Loucy (cell line): ENCODE measurements at regions not wholly inside any gene's neighbourhood (a gene's known extent, or its start where the extent isn't known, plus 50 kb on each side); places are given as distances from the start of the nearest gene placed in this dataset.

ENCODE experiments used
- H2AFZ ChIP-seq: fragments of 200-600 bp; sonication (generic); 2 replicates; pipeline ENCODE4 v1.6.0; 2016; ENCODE audit warnings: antibody characterized with exemption, mild to moderate bottlenecking, low read length, moderate library complexity
- H3F3A ChIP-seq: fragments of 200-600 bp; 2 replicates; pipeline ENCODE4 v1.6.0; 2016; ENCODE audit warnings: antibody characterized with exemption, low read depth, mild to moderate bottlenecking
- H3K27me3 ChIP-seq: fragments of 200-600 bp; sonication (generic); 2 replicates; pipeline ENCODE4 v1.6.1; 2014; ENCODE audit warnings: low read length, mild to moderate bottlenecking; ENCODE audit not compliant: insufficient read depth, poor library complexity, severe bottlenecking
- H3K36me3 ChIP-seq: fragments of 200-600 bp; sonication (generic); 2 replicates; pipeline ENCODE4 v1.6.1; 2016; ENCODE audit warnings: low read length; ENCODE audit not compliant: insufficient read depth
- H3K4me1 ChIP-seq: fragments of 200-600 bp; sonication (generic); 2 replicates; pipeline ENCODE4 v1.5.1; 2014; ENCODE audit warnings: low read length, mild to moderate bottlenecking; ENCODE audit not compliant: insufficient read depth, poor library complexity, severe bottlenecking
- H3K4me2 ChIP-seq: fragments of 200-600 bp; sonication (generic); 2 replicates; pipeline ENCODE4 v1.6.0; 2014; ENCODE audit warnings: antibody characterized with exemption, low read length, low read depth, mild to moderate bottlenecking; ENCODE audit not compliant: poor library complexity, severe bottlenecking
- H3K4me3 ChIP-seq: fragments of 200-600 bp; sonication (generic); 2 replicates; pipeline ENCODE4 v1.5.1; 2014; ENCODE audit warnings: low read length, mild to moderate bottlenecking, mixed read lengths; ENCODE audit not compliant: poor library complexity, severe bottlenecking
- H3K79me2 ChIP-seq: fragments of 200-600 bp; sonication (generic); 2 replicates; pipeline ENCODE4 v1.6.1; 2014; ENCODE audit warnings: low read length; ENCODE audit not compliant: insufficient read depth
- H3K9ac ChIP-seq: fragments of 200-600 bp; sonication (generic); 2 replicates; pipeline ENCODE4 v1.6.0; 2014; ENCODE audit warnings: mild to moderate bottlenecking, low read depth, low read length, moderate library complexity; ENCODE audit not compliant: poor library complexity, severe bottlenecking
- H3K9me2 ChIP-seq: fragments of 200-600 bp; sonication (generic); replicated peaks from 2 replicates; pipeline ENCODE4 v1.6.1; 2016; ENCODE audit warnings: low read depth, low read length, mixed read lengths
- H3K9me3 ChIP-seq: fragments of 200-600 bp; sonication (generic); 2 replicates; pipeline ENCODE4 v1.6.1; 2014; ENCODE audit warnings: mild to moderate bottlenecking, antibody characterized with exemption, low read length, low read depth; ENCODE audit not compliant: insufficient read depth
- H4K20me1 ChIP-seq: fragments of 200-600 bp; sonication (generic); 2 replicates; pipeline ENCODE4 v1.6.0; 2014; ENCODE audit warnings: antibody characterized with exemption, low read length, mild to moderate bottlenecking; ENCODE audit not compliant: insufficient read depth, poor library complexity, severe bottlenecking
- EZH2phosphoT487 ChIP-seq: fragments of 200-600 bp; IDR thresholded peaks from 2 replicates; pipeline ENCODE4 v1.6.1; 2018; ENCODE audit warnings: antibody characterized with exemption, mild to moderate bottlenecking, moderate library complexity, borderline replicate concordance
- TF ChIP-seq, protein P1 (sequence below): fragments of 200-600 bp; sonication (generic); conservative IDR thresholded peaks from 2 replicates; pipeline ENCODE4 v1.5.1; 2014; ENCODE audit warnings: mild to moderate bottlenecking, antibody characterized with exemption, low read length

- Histone ChIP-seq H3K79me2 (no peaks in the 10 kb centered on the region), H3K4me3 (no peak overlapping the region), H3K4me2 (no peak overlapping the region), H3K9ac (no peak overlapping the region), H3K9me3 (no peaks in the 10 kb centered on the region), H3F3A (no peaks in the 10 kb centered on the region), H2AFZ (no peak overlapping the region), H3K9me2 (no peaks in the 10 kb centered on the region), H3K4me1 (no peaks in the 10 kb centered on the region), H3K27me3 (no peaks in the 10 kb centered on the region), H4K20me1 (no peaks in the 10 kb centered on the region), H3K36me3 (no peaks in the 10 kb centered on the region)
- no peak for TF ChIP-seq EZH2phosphoT487
- TF ChIP-seq, protein P1, sequence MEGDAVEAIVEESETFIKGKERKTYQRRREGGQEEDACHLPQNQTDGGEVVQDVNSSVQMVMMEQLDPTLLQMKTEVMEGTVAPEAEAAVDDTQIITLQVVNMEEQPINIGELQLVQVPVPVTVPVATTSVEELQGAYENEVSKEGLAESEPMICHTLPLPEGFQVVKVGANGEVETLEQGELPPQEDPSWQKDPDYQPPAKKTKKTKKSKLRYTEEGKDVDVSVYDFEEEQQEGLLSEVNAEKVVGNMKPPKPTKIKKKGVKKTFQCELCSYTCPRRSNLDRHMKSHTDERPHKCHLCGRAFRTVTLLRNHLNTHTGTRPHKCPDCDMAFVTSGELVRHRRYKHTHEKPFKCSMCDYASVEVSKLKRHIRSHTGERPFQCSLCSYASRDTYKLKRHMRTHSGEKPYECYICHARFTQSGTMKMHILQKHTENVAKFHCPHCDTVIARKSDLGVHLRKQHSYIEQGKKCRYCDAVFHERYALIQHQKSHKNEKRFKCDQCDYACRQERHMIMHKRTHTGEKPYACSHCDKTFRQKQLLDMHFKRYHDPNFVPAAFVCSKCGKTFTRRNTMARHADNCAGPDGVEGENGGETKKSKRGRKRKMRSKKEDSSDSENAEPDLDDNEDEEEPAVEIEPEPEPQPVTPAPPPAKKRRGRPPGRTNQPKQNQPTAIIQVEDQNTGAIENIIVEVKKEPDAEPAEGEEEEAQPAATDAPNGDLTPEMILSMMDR = no peak
Observed at GRCh38 chr14:101478096-101478495, 83.2 kb upstream of the DIO3 start.

GRCh38 chr14:101478796-101479410 is 82.4 kb upstream of the DIO3 start:
- H3K4me3 ChIP-seq = no peak overlapping the region
- H4K20me1 ChIP-seq = no peaks in the 10 kb centered on the region
- TF ChIP-seq, protein P1 = no peak
- TF ChIP-seq EZH2phosphoT487 = no peak
- no peaks in the 10 kb centered on the region for H3K27me3 ChIP-seq
- H3K9ac ChIP-seq = no peak overlapping the region
- no peaks in the 10 kb centered on the region for H3K4me1 ChIP-seq
- no peak overlapping the region for H2AFZ ChIP-seq
- no peaks in the 10 kb centered on the region for H3F3A ChIP-seq
- H3K4me2 ChIP-seq = no peak overlapping the region
- no peaks in the 10 kb centered on the region for H3K36me3 ChIP-seq
- no peaks in the 10 kb centered on the region for H3K79me2 ChIP-seq
- no peaks in the 10 kb centered on the region for H3K9me3 ChIP-seq
- no peaks in the 10 kb centered on the region for H3K9me2 ChIP-seq

- no peaks in the 10 kb centered on the region for H3F3A ChIP-seq
- H3K9me2 ChIP-seq = no peaks in the 10 kb centered on the region
- H2AFZ ChIP-seq = no peak overlapping the region
- no peaks in the 10 kb centered on the region for H4K20me1 ChIP-seq
- no peak overlapping the region for H3K9ac ChIP-seq
- H3K4me1 ChIP-seq = no peaks in the 10 kb centered on the region
- no peaks in the 10 kb centered on the region for H3K79me2 ChIP-seq
- TF ChIP-seq, protein P1 = no peak
- TF ChIP-seq EZH2phosphoT487 = no peak
- no peaks in the 10 kb centered on the region for H3K36me3 ChIP-seq
- no peak overlapping the region for H3K4me2 ChIP-seq
- H3K4me3 ChIP-seq = no peak overlapping the region
- H3K9me3 ChIP-seq = no peaks in the 10 kb centered on the region; the same call in 1 of the 2 replicates
- no peaks in the 10 kb centered on the region for H3K27me3 ChIP-seq
Observed at GRCh38 chr14:101480022-101480746, 81.1 kb upstream of the DIO3 start.
